ENCODE measurements at regions not wholly inside any gene's neighbourhood (a gene's known extent, or its start where the extent isn't known, plus 50 kb on each side); places are given as distances from the start of the nearest gene placed in this dataset.

DNA sequence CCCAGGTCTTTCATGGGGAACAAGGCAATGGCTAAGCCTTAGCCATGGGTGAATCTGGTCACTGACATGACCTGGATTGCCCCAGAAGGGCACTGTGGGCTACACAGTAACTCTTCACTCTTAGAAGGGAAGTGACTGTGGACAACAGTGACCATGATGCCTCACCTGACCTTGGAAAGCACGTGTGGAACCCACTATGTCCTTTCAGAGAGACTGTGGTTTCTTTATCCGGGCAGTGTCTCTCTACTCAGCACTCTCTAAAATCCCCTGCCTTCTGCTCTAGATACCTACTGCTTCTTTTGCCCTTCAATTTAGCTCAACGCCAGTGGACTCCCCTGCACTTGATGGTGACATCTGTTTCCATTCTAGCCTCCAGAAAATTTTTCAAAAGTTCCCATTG, 66.1 kb upstream of the ANKFN1 start:
- TF ChIP-seq, protein P1, sequence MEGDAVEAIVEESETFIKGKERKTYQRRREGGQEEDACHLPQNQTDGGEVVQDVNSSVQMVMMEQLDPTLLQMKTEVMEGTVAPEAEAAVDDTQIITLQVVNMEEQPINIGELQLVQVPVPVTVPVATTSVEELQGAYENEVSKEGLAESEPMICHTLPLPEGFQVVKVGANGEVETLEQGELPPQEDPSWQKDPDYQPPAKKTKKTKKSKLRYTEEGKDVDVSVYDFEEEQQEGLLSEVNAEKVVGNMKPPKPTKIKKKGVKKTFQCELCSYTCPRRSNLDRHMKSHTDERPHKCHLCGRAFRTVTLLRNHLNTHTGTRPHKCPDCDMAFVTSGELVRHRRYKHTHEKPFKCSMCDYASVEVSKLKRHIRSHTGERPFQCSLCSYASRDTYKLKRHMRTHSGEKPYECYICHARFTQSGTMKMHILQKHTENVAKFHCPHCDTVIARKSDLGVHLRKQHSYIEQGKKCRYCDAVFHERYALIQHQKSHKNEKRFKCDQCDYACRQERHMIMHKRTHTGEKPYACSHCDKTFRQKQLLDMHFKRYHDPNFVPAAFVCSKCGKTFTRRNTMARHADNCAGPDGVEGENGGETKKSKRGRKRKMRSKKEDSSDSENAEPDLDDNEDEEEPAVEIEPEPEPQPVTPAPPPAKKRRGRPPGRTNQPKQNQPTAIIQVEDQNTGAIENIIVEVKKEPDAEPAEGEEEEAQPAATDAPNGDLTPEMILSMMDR (IDR thresholded peaks at IDR 0.05) = no peak
- TF ChIP-seq POLR2A (IDR thresholded peaks at IDR 0.05) (no peak), POLR2AphosphoS5 (IDR thresholded peaks at IDR 0.05) (no peak), EP300 (IDR thresholded peaks at IDR 0.05) (no peak)
